K562 (cell line): ENCODE measurements at regions not wholly inside any gene's neighbourhood (a gene's known extent, or its start where the extent isn't known, plus 50 kb on each side); places are given as distances from the start of the nearest gene placed in this dataset.

Source experiments
- ATAC-seq: fragments of 200-7000 bp; cut with Tn5 transposase; 3 replicates; pipeline ENCODE4 v1.9.1; 2020; ENCODE audit warnings: moderate library complexity
- BruUV-seq: library from RNA; stranded (reverse); fragments of 400-500 nt; replicated peaks from 2 replicates; lab custom pipeline; 2021; lab: Mats Ljungman, UMichigan
- CTCF ChIA-PET: fragments of 300-600 bp; formaldehyde crosslinking; extraction: SDS; loops from one replicate; lab custom pipeline; 2021; ENCODE audit warnings: low intra/inter-chr PET ratio; lab: Yijun Ruan, JAX
- POLR2A ChIA-PET: fragments of 300-600, 350-650 bp; sonication (Branson Sonifier 250); formaldehyde crosslinking; extraction: SDS; loops from one replicate; lab custom pipeline; 2021; ENCODE audit warnings: antibody characterized with exemption, inconsistent platforms; lab: Yijun Ruan, JAX
- DNase-seq, 4 experiments: peaks; one replicate each; pipeline versions ENCODE4 v3.0.0 to v3.0.0-alpha.2; 2011 to 2018; ENCODE audit warnings: low spot score in 3 of 4, mixed read lengths in 3 of 4; ENCODE audit errors: extremely low read depth in 1 of 4
- FAIRE-seq: peaks from 2 replicates; lab custom pipeline; 2011; peaks lifted over from hg19 to GRCh38; lab: Jason Lieb, UNC
- H2AFZ ChIP-seq: 2 replicates; pipeline ENCODE4 v1.6.0; 2011; ENCODE audit warnings: low read depth, low read length, control low read depth, inconsistent platforms
- H3K27ac ChIP-seq: fragments of 200-600 bp; 3 replicates; pipeline ENCODE4 v1.8.0; 2011; ENCODE audit warnings: low read depth, mild to moderate bottlenecking, control low read depth, inconsistent platforms, low read length, moderate library complexity, mixed read lengths; ENCODE audit errors: extremely low read depth
- H3K27me3 ChIP-seq, 2 experiments: fragments of 300-600 bp in 1 of 2; 2 replicates in 1 of 2; 3 replicates in 1 of 2; pipeline versions ENCODE4 v1.6.0 to v1.8.0; 2011; ENCODE audit warnings: inconsistent platforms in 2 of 2, low read length in 2 of 2, mild to moderate bottlenecking in 1 of 2, mixed read lengths in 1 of 2, moderate library complexity in 1 of 2; ENCODE audit not compliant: control insufficient read depth in 2 of 2, insufficient read depth in 2 of 2
- H3K36me3 ChIP-seq: fragments of 300-600 bp; 3 replicates; pipeline ENCODE4 v1.8.0; 2011; ENCODE audit warnings: mild to moderate bottlenecking, low read length, inconsistent platforms; ENCODE audit not compliant: control insufficient read depth, insufficient read depth
- H3K4me1 ChIP-seq, 2 experiments: fragments of 200-600 bp in 1 of 2; replicated peaks in 1 of 2; 2 replicates in 1 of 2; 3 replicates in 1 of 2; pipeline versions ENCODE4 v1.5.1 to v1.8.0; 2011; ENCODE audit warnings: inconsistent platforms in 2 of 2, low read length in 2 of 2, mild to moderate bottlenecking in 1 of 2, mixed read lengths in 1 of 2, moderate library complexity in 1 of 2; ENCODE audit not compliant: control insufficient read depth in 2 of 2, insufficient read depth in 2 of 2
- H3K4me2 ChIP-seq: 2 replicates; pipeline ENCODE4 v1.6.1; 2011; ENCODE audit warnings: low read length, control low read depth, inconsistent platforms, mixed read lengths; ENCODE audit not compliant: insufficient read depth
- H3K4me3 ChIP-seq: fragments of 200-600 bp; sonication (generic), shearing (Covaris generic); 2 replicates; pipeline ENCODE4 v1.5.1; 2016; ENCODE audit warnings: control low read depth, inconsistent platforms
- H3K79me2 ChIP-seq: fragments of 200-600 bp; 3 replicates; pipeline ENCODE4 v1.8.0; 2011; ENCODE audit warnings: low read length, inconsistent platforms; ENCODE audit not compliant: control insufficient read depth, insufficient read depth
- H3K9ac ChIP-seq, 2 experiments: 2 replicates each; pipeline versions ENCODE4 v1.6.0 to v1.6.1; 2011; ENCODE audit warnings: low read depth in 2 of 2, low read length in 2 of 2, control low read depth in 1 of 2, inconsistent platforms in 1 of 2, mild to moderate bottlenecking in 1 of 2, mixed read lengths in 1 of 2; ENCODE audit not compliant: insufficient read depth in 1 of 2
- H3K9me1 ChIP-seq: one replicate; pipeline ENCODE4 v1.6.0; 2011; ENCODE audit warnings: inconsistent platforms, mild to moderate bottlenecking, low read length, moderate library complexity; ENCODE audit not compliant: control insufficient read depth, insufficient read depth
- H3K9me3 ChIP-seq: replicated peaks from 2 replicates; pipeline ENCODE4 v1.5.1; 2011; ENCODE audit warnings: low read depth, low read length, inconsistent platforms; ENCODE audit not compliant: control insufficient read depth, insufficient read depth
- H4K20me1 ChIP-seq: replicated peaks from 2 replicates; pipeline ENCODE4 v1.6.1; 2011; ENCODE audit warnings: low read length, inconsistent platforms, mixed read lengths; ENCODE audit not compliant: control insufficient read depth, insufficient read depth
- CTCF ChIP-seq, 3 experiments: IDR thresholded peaks in 2 of 3; conservative IDR thresholded peaks in 1 of 3; 2 replicates each; pipeline ENCODE4 v1.5.1; 2011 to 2012; ENCODE audit warnings: low read length in 3 of 3, mild to moderate bottlenecking in 3 of 3, control low read depth in 2 of 3, improper control_type of control experiment in 1 of 3, inconsistent platforms in 1 of 3, low read depth in 1 of 3, mixed read lengths in 1 of 3, moderate library complexity in 1 of 3; ENCODE audit not compliant: insufficient read depth in 2 of 3
- ELK1 ChIP-seq: sonication (generic); formaldehyde crosslinking; IDR thresholded peaks from 2 replicates; pipeline ENCODE4 v1.8.1; 2022; ENCODE audit warnings: missing genetic modification reagents
- FOXO4 ChIP-seq: fragments of 450-650 bp; formaldehyde crosslinking; IDR thresholded peaks from 2 replicates; pipeline ENCODE4 v1.4.0; 2020; ENCODE audit warnings: mild to moderate bottlenecking, moderate library complexity
- NFE2 ChIP-seq: IDR thresholded peaks from 2 replicates; pipeline ENCODE4 v1.6.1; 2014; ENCODE audit warnings: antibody characterized with exemption, low read depth
- PREB ChIP-seq: sonication (generic); formaldehyde crosslinking; IDR thresholded peaks from 2 replicates; pipeline ENCODE4 v1.8.1; 2023; ENCODE audit warnings: mild to moderate bottlenecking, missing genetic modification reagents
- PTTG1 ChIP-seq: fragments of 450-650 bp; IDR thresholded peaks from 2 replicates; pipeline ENCODE4 v1.6.1; 2016; ENCODE audit warnings: low read depth, mild to moderate bottlenecking, missing genetic modification characterization, missing compliant biosample characterization
- SMARCC2 ChIP-seq: fragments of 450-650 bp; IDR thresholded peaks from 2 replicates; pipeline ENCODE4 v1.6.1; 2017; ENCODE audit warnings: antibody characterized with exemption, moderate library complexity, mild to moderate bottlenecking, low read depth
- SUPT5H ChIP-seq: fragments of 450-650 bp; IDR thresholded peaks from 2 replicates; pipeline ENCODE4 v1.6.1; 2016
- TCF3 ChIP-seq: sonication (generic); formaldehyde crosslinking; IDR thresholded peaks from 2 replicates; pipeline ENCODE4 v1.4.0; 2020; ENCODE audit warnings: mild to moderate bottlenecking, missing genetic modification reagents
- THRAP3 ChIP-seq: fragments of 450-650 bp; IDR thresholded peaks from 2 replicates; pipeline ENCODE4 v1.6.1; 2016; ENCODE audit warnings: mild to moderate bottlenecking, inconsistent platforms, borderline replicate concordance
- ZBTB49 ChIP-seq: sonication (generic); formaldehyde crosslinking; IDR thresholded peaks from 2 replicates; pipeline ENCODE4 v1.8.0; 2022; ENCODE audit warnings: missing genetic modification reagents, mild to moderate bottlenecking, borderline replicate concordance
- ZNF79 ChIP-seq: fragments of 250-450 bp; sonication (Bioruptor Pico); IDR thresholded peaks from 2 replicates; pipeline ENCODE4 v1.4.0; 2020; ENCODE audit warnings: low read depth, mild to moderate bottlenecking, moderate library complexity
- WGBS: fragments of 100-300 bp; shearing (Covaris generic); methylation state at CpG from one replicate; pipeline ENCODE4 v1.1.6; 2016; ENCODE audit warnings: low coverage, mixed read lengths; ENCODE audit not compliant: insufficient coverage; ENCODE audit errors: missing lambda C conversion rate; 5-methylcytosine and 5-hydroxymethylcytosine counted together
- in situ Hi-C: fragments of 300-500 bp; cut with MboI; formaldehyde crosslinking; loops from 4 replicates; pipeline ENCODE4 v1.15.0; 2018; ENCODE audit warnings: inconsistent platforms, mixed read lengths
- intact Hi-C: fragments of 100-400 bp; cut with micrococcal nuclease; formaldehyde crosslinking; loops from 2 replicates; pipeline ENCODE4 v1.14.2; 2022

- no peak for ATAC-seq
- H3K36me3 ChIP-seq: no peaks in the 10 kb centered on the region
- H3K9me3 ChIP-seq: no peaks in the 10 kb centered on the region
- no peak overlapping the region for H3K4me3 ChIP-seq
- no TSS peak for BruUV-seq
- ChIA-PET CTCF (no interaction called here), POLR2A (interaction anchor here (1.0 kb wide), 1 partner anchor 18 kb away, joined by 3 read pairs; no protein-coding TSS in a partner anchor)
- H3K4me2 ChIP-seq: no peak overlapping the region
- WGBS: under 1% methylated on average over 11 of the region's 11 CpGs
- in situ Hi-C loops (no loop called here), intact Hi-C loops (loop anchor here (5.0 to 10.0 kb wide), 2 partner anchors 879 to 1052 kb away; partner anchors contain the start of gene THBS1)
- no peak overlapping the region for H2AFZ ChIP-seq
- no peaks in the 10 kb centered on the region for H3K4me1 ChIP-seq
- H3K27me3 ChIP-seq: peaks cover 9 to 15% of the 10 kb centered on the region in 2 experiments
- no peak for TF ChIP-seq ZNF79
- TF ChIP-seq FOXO4: no peak
- TF ChIP-seq ELK1: no peak
- no peak for TF ChIP-seq SUPT5H
- TF ChIP-seq TCF3 (CRISPR knock-in tag): no peak
- TF ChIP-seq ZBTB49 (CRISPR knock-in tag): no peak
- no peak for TF ChIP-seq PREB (CRISPR knock-in tag)
- no peak for TF ChIP-seq PTTG1 (tag)
- TF ChIP-seq CTCF (IDR thresholded peaks at IDR 0.05 in 2 of 3, conservative IDR thresholded peaks at IDR 0.05 in 1 of 3; ENCODE audit: insufficient read depth in 2 of 3, low read depth in 1 of 3, low read length in 3 of 3): no peak
- TF ChIP-seq NFE2: no peak
- TF ChIP-seq THRAP3: no peak
- TF ChIP-seq SMARCC2: no peak
- no peak for DNase-seq
- H3K79me2 ChIP-seq: no peaks in the 10 kb centered on the region
- no peaks in the 10 kb centered on the region for H3K9me1 ChIP-seq
- no peaks in the 10 kb centered on the region for H4K20me1 ChIP-seq
- no peak overlapping the region for H3K9ac ChIP-seq
- H3K27ac ChIP-seq: no peak overlapping the region
- FAIRE-seq: no peak
These were observed 141.0 kb upstream of the RASGRP1 start for GRCh38 chr15:38705436-38706219.
